Lung (tissue), 11 donors: ENCODE measurements at regions not wholly inside any gene's neighbourhood (a gene's known extent, or its start where the extent isn't known, plus 50 kb on each side); places are given as distances from the start of the nearest gene placed in this dataset.

Experiments
- ATAC-seq: fragments of 200-7000 bp; cut with Tn5 transposase; one replicate; pipeline ENCODE4 v1.9.1; 2020; ENCODE audit warnings: moderate number of reproducible peaks; ENCODE audit not compliant: insufficient read depth, low FRiP score
- DNase-seq, 3 donors: peaks; one replicate each; pipeline ENCODE4 v3.0.0-alpha.2; 2013 to 2017
- H3K27ac ChIP-seq, 2 donors: one replicate each; pipeline ENCODE4 v1.5.1; 2013; ENCODE audit warnings: mild to moderate bottlenecking in 2 of 2, moderate library complexity in 2 of 2, control low read depth in 1 of 2, inconsistent platforms in 1 of 2, low read depth in 1 of 2, low read length in 1 of 2
- H3K27me3 ChIP-seq, 3 donors: one replicate each; pipeline ENCODE4 v1.5.1; 2013; ENCODE audit warnings: low read length in 2 of 3; ENCODE audit not compliant: control insufficient read depth in 3 of 3, insufficient read depth in 3 of 3
- H3K36me3 ChIP-seq, 4 donors: one replicate each; pipeline ENCODE4 v1.5.1; 2013; ENCODE audit warnings: low read length in 4 of 4, mild to moderate bottlenecking in 1 of 4, moderate library complexity in 1 of 4; ENCODE audit not compliant: control insufficient read depth in 4 of 4, insufficient read depth in 4 of 4
- H3K4me1 ChIP-seq, 5 donors: one replicate each; pipeline ENCODE4 v1.5.1; 2013; ENCODE audit warnings: low read length in 5 of 5, mild to moderate bottlenecking in 2 of 5, moderate library complexity in 1 of 5; ENCODE audit not compliant: control insufficient read depth in 5 of 5, insufficient read depth in 5 of 5
- H3K4me3 ChIP-seq: one replicate; pipeline ENCODE4 v1.5.1; 2013; ENCODE audit warnings: mild to moderate bottlenecking, control low read depth, moderate library complexity
- H3K9ac ChIP-seq, 2 donors: one replicate each; pipeline ENCODE4 v1.5.1; 2013; ENCODE audit warnings: low read length in 2 of 2, control low read depth in 1 of 2; ENCODE audit not compliant: insufficient read depth in 1 of 2
- H3K9me3 ChIP-seq, 4 donors: one replicate each; pipeline ENCODE4 v1.5.1; 2013; ENCODE audit warnings: low read length in 3 of 4, mild to moderate bottlenecking in 1 of 4, moderate library complexity in 1 of 4; ENCODE audit not compliant: control insufficient read depth in 4 of 4, insufficient read depth in 3 of 4
- WGBS, 2 donors: extraction: QIAGEN DNeasy Blood & Tissue Kit; methylation state at CpG; one replicate each; pipeline ENCODE4 v1.1.7; 2013; 5-methylcytosine and 5-hydroxymethylcytosine counted together
- TF ChIP-seq, protein P1 (sequence below): IDR thresholded peaks from 2 replicates; pipeline ENCODE4 v1.5.1; 2012; ENCODE audit warnings: mild to moderate bottlenecking; ENCODE audit errors: control extremely low read depth, extremely low read depth
- donor health status: control.
- donor health status: control.
- donor health status: Bipolar disorder and iron deficiency.
- donor health status: healthy.
- donor health status: DM: yes; HTN: yes; CAD: no.

DNA sequence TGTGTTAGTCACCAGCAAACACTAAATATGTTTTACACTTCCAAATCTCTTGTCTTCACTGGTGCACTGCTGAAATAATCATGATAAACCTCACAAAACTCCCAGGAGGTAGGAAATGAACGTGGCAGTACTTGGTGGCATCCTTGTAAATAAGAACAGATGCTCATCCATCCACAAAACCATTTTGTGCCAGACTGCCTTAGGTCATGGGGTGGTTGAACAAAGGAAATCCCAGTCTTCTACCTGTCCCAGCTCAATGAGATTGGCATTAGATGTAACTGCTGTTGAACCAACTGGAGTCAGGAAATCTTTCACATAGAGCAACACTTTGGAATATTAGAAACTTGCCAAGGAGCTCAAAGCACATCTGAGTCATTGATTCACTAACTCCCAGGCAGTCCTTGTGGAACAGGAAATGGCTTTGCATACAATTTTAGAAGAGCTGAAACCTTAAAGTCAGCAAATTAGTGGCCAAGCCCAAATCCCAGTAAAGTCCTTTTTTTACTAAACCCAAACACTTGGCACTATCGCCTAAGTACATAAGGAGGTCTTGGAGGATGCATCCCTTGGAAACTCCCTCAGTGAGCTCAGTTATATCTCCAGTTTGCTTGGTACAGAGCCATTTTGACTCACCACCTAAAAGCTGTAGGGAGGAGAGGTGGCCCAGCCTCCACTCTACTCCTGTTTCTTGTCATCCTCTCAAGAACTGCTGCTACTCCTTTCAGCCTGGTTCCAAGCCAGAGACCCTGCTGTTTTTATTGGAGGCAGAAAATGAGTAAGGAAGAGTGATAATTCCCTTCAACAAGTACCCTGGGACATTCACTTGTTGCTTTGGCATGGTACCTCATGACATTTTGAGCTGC lies 208.0 kb downstream of the NOVA1 start:
- 76 to 77% methylated on average over 2 of the region's 2 CpGs for WGBS, 2 donors
- no peak for ATAC-seq

DNA sequence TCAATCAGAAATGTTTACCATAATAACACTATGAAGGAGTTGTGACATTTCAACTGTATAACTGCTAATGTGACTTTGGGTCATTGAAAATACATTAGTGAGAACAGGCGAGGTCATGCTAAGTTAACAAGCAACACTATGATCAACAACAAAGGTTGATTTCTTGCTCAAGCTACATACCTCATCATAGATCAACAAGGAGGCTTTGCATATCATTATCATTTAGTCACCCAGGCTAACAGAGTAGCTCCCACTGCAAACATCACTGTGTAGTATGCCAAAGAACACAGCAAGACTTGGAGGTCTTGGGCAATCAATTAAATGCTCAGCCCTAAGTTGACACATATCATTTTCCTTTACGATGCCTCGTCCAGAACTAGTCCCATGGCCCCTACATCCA lies 212.5 kb downstream of the NOVA1 start:
- WGBS, 2 donors, result 66 to 77% methylated on average over 3 of the region's 3 CpGs
- ATAC-seq (no peak), DNase-seq (no peak)
- H3K4me1 ChIP-seq, result peaks cover 0 to 13% (median 0%) of the 10 kb centered on the region in 5 donors
- no peak overlapping the region for H3K4me3 ChIP-seq
- no peak overlapping the region for H3K9ac ChIP-seq
- H3K9me3 ChIP-seq, result no peaks in the 10 kb centered on the region
- TF ChIP-seq, protein P1, sequence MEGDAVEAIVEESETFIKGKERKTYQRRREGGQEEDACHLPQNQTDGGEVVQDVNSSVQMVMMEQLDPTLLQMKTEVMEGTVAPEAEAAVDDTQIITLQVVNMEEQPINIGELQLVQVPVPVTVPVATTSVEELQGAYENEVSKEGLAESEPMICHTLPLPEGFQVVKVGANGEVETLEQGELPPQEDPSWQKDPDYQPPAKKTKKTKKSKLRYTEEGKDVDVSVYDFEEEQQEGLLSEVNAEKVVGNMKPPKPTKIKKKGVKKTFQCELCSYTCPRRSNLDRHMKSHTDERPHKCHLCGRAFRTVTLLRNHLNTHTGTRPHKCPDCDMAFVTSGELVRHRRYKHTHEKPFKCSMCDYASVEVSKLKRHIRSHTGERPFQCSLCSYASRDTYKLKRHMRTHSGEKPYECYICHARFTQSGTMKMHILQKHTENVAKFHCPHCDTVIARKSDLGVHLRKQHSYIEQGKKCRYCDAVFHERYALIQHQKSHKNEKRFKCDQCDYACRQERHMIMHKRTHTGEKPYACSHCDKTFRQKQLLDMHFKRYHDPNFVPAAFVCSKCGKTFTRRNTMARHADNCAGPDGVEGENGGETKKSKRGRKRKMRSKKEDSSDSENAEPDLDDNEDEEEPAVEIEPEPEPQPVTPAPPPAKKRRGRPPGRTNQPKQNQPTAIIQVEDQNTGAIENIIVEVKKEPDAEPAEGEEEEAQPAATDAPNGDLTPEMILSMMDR, result no peak
- no peak overlapping the region for H3K27ac ChIP-seq
- H3K27me3 ChIP-seq, result no peaks in the 10 kb centered on the region
- H3K36me3 ChIP-seq, result no peaks in the 10 kb centered on the region

More for the DNA sequence above, 208.0 kb downstream of the NOVA1 start:
- no peaks in the 10 kb centered on the region for H3K27me3 ChIP-seq
- H3K27ac ChIP-seq, result no peak overlapping the region
- H3K4me1 ChIP-seq, result peaks cover 0 to 12% (median 5%) of the 10 kb centered on the region in 5 donors
- H3K9ac ChIP-seq, result no peak overlapping the region
- H3K9me3 ChIP-seq, result no peaks in the 10 kb centered on the region
- DNase-seq, result peak in 1 of 3 donors; percentile 7
- no peak overlapping the region for H3K4me3 ChIP-seq
- TF ChIP-seq, protein P1, result no peak
- no peaks in the 10 kb centered on the region for H3K36me3 ChIP-seq

DNA sequence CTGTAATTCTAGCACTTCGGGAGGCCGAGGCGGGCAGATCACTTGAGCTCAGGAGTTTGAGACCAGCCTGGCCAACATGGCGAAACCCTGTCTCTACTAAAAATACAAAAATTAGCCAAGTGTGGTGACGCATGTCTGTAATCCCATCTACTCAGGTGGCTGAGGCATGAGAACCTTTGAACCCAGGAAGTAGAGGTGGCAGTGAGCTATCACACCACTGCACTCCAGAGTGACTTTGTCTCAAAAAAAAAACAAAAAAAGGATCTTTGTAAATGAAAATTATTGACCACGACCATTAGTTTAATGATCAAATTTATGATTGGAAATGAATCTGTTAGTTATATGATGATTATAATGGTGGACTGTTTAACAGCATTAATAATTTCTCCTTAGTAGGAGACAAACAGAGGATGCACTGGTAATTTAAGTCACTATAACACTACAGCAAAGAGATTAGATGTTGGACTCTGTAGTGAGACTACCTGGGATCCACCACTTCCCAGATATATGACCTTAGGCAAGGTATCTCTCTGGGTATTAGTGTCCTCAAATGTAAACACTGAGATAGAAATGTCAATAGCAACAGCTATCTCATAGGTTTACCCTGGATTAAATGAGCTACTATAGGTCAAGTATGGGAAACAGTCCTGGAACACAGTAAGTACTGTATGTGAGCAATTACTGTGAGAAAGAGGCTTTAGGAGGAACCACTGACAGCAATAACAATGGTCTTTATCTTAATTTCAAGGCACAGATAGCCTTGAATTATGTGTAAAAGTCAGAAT lies 214.7 kb downstream of the NOVA1 start:
- TF ChIP-seq, protein P1, result no peak
- peaks cover 0 to 13% (median 0%) of the 10 kb centered on the region in 5 donors for H3K4me1 ChIP-seq
- H3K9ac ChIP-seq, result no peak overlapping the region
- no peaks in the 10 kb centered on the region for H3K9me3 ChIP-seq
- H3K4me3 ChIP-seq, result no peak overlapping the region
- H3K27ac ChIP-seq, result no peak overlapping the region
- H3K27me3 ChIP-seq, result no peaks in the 10 kb centered on the region
- WGBS, 2 donors, result 87 to 90% methylated on average over 6 of the region's 6 CpGs
- no peaks in the 10 kb centered on the region for H3K36me3 ChIP-seq
- ATAC-seq (no peak), DNase-seq (no peak)
